Hepatocyte (in vitro differentiated cells): ENCODE measurements at regions not wholly inside any gene's neighbourhood (a gene's known extent, or its start where the extent isn't known, plus 50 kb on each side); places are given as distances from the start of the nearest gene placed in this dataset.

Source experiments
- DNase-seq: peaks from one replicate; pipeline ENCODE4 v3.0.0-alpha.2; 2016; ENCODE audit warnings: low spot score
- H2AFZ ChIP-seq: fragments of 200-600 bp; sonication (generic); 2 replicates; pipeline ENCODE4 v1.6.0; 2016; ENCODE audit warnings: antibody characterized with exemption, mild to moderate bottlenecking
- H3K27ac ChIP-seq: fragments of 200-600 bp; sonication (generic); 2 replicates; pipeline ENCODE4 v1.5.1; 2016; ENCODE audit warnings: mild to moderate bottlenecking
- H3K27me3 ChIP-seq: fragments of 200-600 bp; sonication (generic); 2 replicates; pipeline ENCODE4 v1.6.1; 2016
- H3K36me3 ChIP-seq: fragments of 200-600 bp; sonication (generic); replicated peaks from 2 replicates; pipeline ENCODE4 v1.5.1; 2016; ENCODE audit warnings: low read depth; ENCODE audit not compliant: insufficient read depth
- H3K4me1 ChIP-seq: fragments of 200-600 bp; sonication (generic); 2 replicates; pipeline ENCODE4 v1.5.1; 2016; ENCODE audit warnings: mild to moderate bottlenecking, moderate library complexity; ENCODE audit not compliant: insufficient read depth
- H3K4me2 ChIP-seq: fragments of 200-600 bp; sonication (generic); 2 replicates; pipeline ENCODE4 v1.6.0; 2016
- H3K4me3 ChIP-seq: fragments of 200-600 bp; sonication (generic); 2 replicates; pipeline ENCODE4 v1.5.1; 2016; ENCODE audit warnings: mild to moderate bottlenecking
- H3K79me2 ChIP-seq: fragments of 200-600 bp; sonication (generic); 2 replicates; pipeline ENCODE4 v1.6.0; 2017; ENCODE audit warnings: mild to moderate bottlenecking
- H3K9me2 ChIP-seq: fragments of 200-600 bp; sonication (generic); replicated peaks from 2 replicates; pipeline ENCODE4 v1.6.0; 2017; ENCODE audit warnings: mild to moderate bottlenecking; ENCODE audit not compliant: insufficient read depth
- H3K9me3 ChIP-seq: fragments of 200-600 bp; sonication (generic); 2 replicates; pipeline ENCODE4 v1.5.1; 2016; ENCODE audit warnings: low read depth, mild to moderate bottlenecking
- H4K20me1 ChIP-seq: fragments of 200-600 bp; sonication (generic); 2 replicates; pipeline ENCODE4 v1.6.0; 2016; ENCODE audit warnings: mild to moderate bottlenecking; ENCODE audit not compliant: insufficient read depth, poor library complexity, severe bottlenecking
- EZH2 ChIP-seq: fragments of 200-600 bp; sonication (generic); IDR thresholded peaks from 2 replicates; pipeline ENCODE4 v1.6.1; 2016; ENCODE audit warnings: antibody characterized with exemption, mild to moderate bottlenecking, borderline replicate concordance
- EZH2phosphoT487 ChIP-seq: fragments of 200-600 bp; sonication (generic); IDR thresholded peaks from one replicate; pipeline ENCODE4 v1.6.1; 2018; ENCODE audit warnings: antibody characterized with exemption, mild to moderate bottlenecking, low read depth, moderate library complexity; ENCODE audit not compliant: unreplicated experiment, severe bottlenecking
- WGBS: methylation state at CpG from one replicate; pipeline ENCODE4 v1.1.6; 2016; ENCODE audit warnings: low lambda C conversion rate; ENCODE audit errors: missing lambda C conversion rate; 5-methylcytosine and 5-hydroxymethylcytosine counted together
- TF ChIP-seq, protein P1 (sequence below): fragments of 200-600 bp; sonication (generic); IDR thresholded peaks from 2 replicates; pipeline ENCODE4 v1.5.1; 2016; ENCODE audit warnings: antibody characterized with exemption, mild to moderate bottlenecking; ENCODE audit not compliant: poor library complexity

DNA sequence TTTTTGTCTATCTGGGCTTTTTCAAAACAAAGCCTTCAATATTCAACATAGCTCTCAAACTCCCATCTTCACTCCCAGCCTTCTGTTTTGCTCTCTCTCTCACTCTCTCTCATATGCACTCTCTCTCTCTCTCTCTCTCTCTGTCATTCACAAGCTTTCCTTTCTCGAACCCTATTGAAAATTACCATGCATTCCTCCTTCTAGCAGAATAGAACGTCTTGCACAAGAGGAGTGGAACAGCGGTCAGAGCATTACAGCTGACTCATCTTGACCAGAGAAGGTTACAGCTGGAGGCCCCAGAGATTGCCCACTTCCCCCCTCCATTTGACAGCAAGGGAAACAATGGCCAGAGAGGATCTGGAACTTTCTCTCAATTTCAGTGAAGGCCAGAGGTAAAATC, 51.0 kb upstream of the LIFR start:
- H3K36me3 ChIP-seq, result no peaks in the 10 kb centered on the region
- TF ChIP-seq EZH2 (no peak), EZH2phosphoT487 (no peak)
- TF ChIP-seq, protein P1, sequence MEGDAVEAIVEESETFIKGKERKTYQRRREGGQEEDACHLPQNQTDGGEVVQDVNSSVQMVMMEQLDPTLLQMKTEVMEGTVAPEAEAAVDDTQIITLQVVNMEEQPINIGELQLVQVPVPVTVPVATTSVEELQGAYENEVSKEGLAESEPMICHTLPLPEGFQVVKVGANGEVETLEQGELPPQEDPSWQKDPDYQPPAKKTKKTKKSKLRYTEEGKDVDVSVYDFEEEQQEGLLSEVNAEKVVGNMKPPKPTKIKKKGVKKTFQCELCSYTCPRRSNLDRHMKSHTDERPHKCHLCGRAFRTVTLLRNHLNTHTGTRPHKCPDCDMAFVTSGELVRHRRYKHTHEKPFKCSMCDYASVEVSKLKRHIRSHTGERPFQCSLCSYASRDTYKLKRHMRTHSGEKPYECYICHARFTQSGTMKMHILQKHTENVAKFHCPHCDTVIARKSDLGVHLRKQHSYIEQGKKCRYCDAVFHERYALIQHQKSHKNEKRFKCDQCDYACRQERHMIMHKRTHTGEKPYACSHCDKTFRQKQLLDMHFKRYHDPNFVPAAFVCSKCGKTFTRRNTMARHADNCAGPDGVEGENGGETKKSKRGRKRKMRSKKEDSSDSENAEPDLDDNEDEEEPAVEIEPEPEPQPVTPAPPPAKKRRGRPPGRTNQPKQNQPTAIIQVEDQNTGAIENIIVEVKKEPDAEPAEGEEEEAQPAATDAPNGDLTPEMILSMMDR, result no peak
- H3K9me2 ChIP-seq, result no peaks in the 10 kb centered on the region
- H4K20me1 ChIP-seq, result no peaks in the 10 kb centered on the region
- no peaks in the 10 kb centered on the region for H3K79me2 ChIP-seq
- H3K9me3 ChIP-seq, result no peaks in the 10 kb centered on the region
- H3K4me1 ChIP-seq, result peaks cover 20% of the 10 kb centered on the region
- H2AFZ ChIP-seq, result no peak overlapping the region
- peak overlapping the region; percentile 11 for H3K27ac ChIP-seq
- peak; percentile 61 for DNase-seq
- no peaks in the 10 kb centered on the region for H3K27me3 ChIP-seq
- H3K4me3 ChIP-seq, result no peak overlapping the region
- peak overlapping the region; percentile 47 for H3K4me2 ChIP-seq
- WGBS, result 17% methylated on average over 3 of the region's 3 CpGs

- no peaks in the 10 kb centered on the region for H3K36me3 ChIP-seq
- H3K79me2 ChIP-seq, result no peaks in the 10 kb centered on the region
- no peaks in the 10 kb centered on the region for H3K27me3 ChIP-seq
- H3K9me3 ChIP-seq, result no peaks in the 10 kb centered on the region
- H3K4me2 ChIP-seq, result peak overlapping the region; percentile 47
- no peak overlapping the region for H3K4me3 ChIP-seq
- TF ChIP-seq, protein P1, result no peak
- peak; percentile 28 for DNase-seq
- no peaks in the 10 kb centered on the region for H4K20me1 ChIP-seq
- WGBS, result 48% methylated on average over 5 of the region's 5 CpGs
- no peak overlapping the region for H2AFZ ChIP-seq
- H3K9me2 ChIP-seq, result no peaks in the 10 kb centered on the region
- peak overlapping the region; percentile 33 for H3K27ac ChIP-seq
- H3K4me1 ChIP-seq, result peaks cover 20% of the 10 kb centered on the region
Observed at GRCh38 chr5:38607930-38608564, 51.6 kb upstream of the LIFR start.

DNA sequence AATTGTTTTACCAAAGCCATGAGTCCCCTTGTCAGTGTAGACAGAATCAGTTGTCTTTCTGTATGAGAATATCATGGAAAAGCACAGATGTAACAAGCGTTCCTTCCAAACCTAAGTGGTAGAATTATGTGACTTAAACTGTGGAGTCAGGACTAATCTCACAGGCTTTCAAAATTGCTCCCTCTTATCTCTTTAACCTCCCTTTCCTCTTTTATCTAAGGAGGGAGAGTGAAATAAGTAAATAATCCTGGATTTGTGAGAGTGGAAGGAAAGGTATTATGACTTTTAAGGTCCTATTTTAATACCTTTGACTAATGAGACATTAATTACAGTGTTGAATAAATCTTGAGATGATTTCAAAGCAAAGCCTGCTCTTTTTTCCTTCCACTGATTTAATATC, 52.4 kb upstream of the LIFR start:
- 7% methylated on average over 1 of the region's 1 CpG for WGBS
- Histone ChIP-seq H3K4me2 (peak overlapping the region; percentile 47), H3K27ac (peak overlapping the region; percentile 33), H3K4me1 (peaks cover 20% of the 10 kb centered on the region), H3K4me3 (no peak overlapping the region), H3K79me2 (no peaks in the 10 kb centered on the region), H3K9me2 (no peaks in the 10 kb centered on the region), H2AFZ (peak overlapping the region; percentile 30), H3K36me3 (no peaks in the 10 kb centered on the region), H3K9me3 (no peaks in the 10 kb centered on the region), H4K20me1 (no peaks in the 10 kb centered on the region), H3K27me3 (no peaks in the 10 kb centered on the region)
- DNase-seq, result no peak
- no peak for TF ChIP-seq EZH2
- peak; percentile 87 for TF ChIP-seq EZH2phosphoT487

DNA sequence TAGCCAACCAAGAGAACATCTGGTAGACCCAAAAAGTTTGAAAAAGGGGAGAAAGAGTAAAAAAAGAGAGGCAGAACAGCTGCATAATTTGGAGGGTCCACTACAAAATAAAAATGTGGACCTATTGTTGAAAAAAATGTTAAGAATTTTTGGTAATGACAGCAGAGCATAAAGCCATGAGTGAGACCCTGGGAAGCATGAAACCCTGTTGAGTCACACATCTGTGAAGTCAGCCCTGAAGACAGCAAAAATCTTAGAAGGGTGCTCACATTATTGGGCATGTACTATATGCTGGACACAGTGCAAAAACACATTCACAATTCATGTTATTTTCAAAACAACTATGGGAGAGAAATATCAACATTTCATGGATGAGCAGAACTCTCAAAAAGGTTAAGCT, 56.4 kb upstream of the LIFR start:
- no peak overlapping the region for H3K4me3 ChIP-seq
- no peaks in the 10 kb centered on the region for H3K36me3 ChIP-seq
- H3K4me1 ChIP-seq, result peaks cover 16% of the 10 kb centered on the region
- no peaks in the 10 kb centered on the region for H3K27me3 ChIP-seq
- no peaks in the 10 kb centered on the region for H3K9me2 ChIP-seq
- H4K20me1 ChIP-seq, result no peaks in the 10 kb centered on the region
- no peak for DNase-seq
- no peak overlapping the region for H3K27ac ChIP-seq
- no peak overlapping the region for H2AFZ ChIP-seq
- no peak overlapping the region for H3K4me2 ChIP-seq
- no peaks in the 10 kb centered on the region for H3K79me2 ChIP-seq
- TF ChIP-seq EZH2 (no peak), EZH2phosphoT487 (no peak)
- TF ChIP-seq, protein P1, result no peak
- H3K9me3 ChIP-seq, result peaks cover 2% of the 10 kb centered on the region
